K562 (cell line): ENCODE measurements at regions not wholly inside any gene's neighbourhood (a gene's known extent, or its start where the extent isn't known, plus 50 kb on each side); places are given as distances from the start of the nearest gene placed in this dataset.

ENCODE experiments used
- ATAC-seq: fragments of 200-7000 bp; cut with Tn5 transposase; 3 replicates; pipeline ENCODE4 v1.9.1; 2020; ENCODE audit warnings: moderate library complexity
- BruUV-seq: library from RNA; stranded (reverse); fragments of 400-500 nt; replicated peaks from 2 replicates; lab custom pipeline; 2021; lab: Mats Ljungman, UMichigan
- CTCF ChIA-PET: fragments of 300-600 bp; formaldehyde crosslinking; extraction: SDS; loops from one replicate; lab custom pipeline; 2021; ENCODE audit warnings: low intra/inter-chr PET ratio; lab: Yijun Ruan, JAX
- POLR2A ChIA-PET: fragments of 300-600, 350-650 bp; sonication (Branson Sonifier 250); formaldehyde crosslinking; extraction: SDS; loops from one replicate; lab custom pipeline; 2021; ENCODE audit warnings: antibody characterized with exemption, inconsistent platforms; lab: Yijun Ruan, JAX
- DNase-seq, 4 experiments: peaks; one replicate each; pipeline versions ENCODE4 v3.0.0 to v3.0.0-alpha.2; 2011 to 2018; ENCODE audit warnings: low spot score in 3 of 4, mixed read lengths in 3 of 4; ENCODE audit errors: extremely low read depth in 1 of 4
- FAIRE-seq: peaks from 2 replicates; lab custom pipeline; 2011; peaks lifted over from hg19 to GRCh38; lab: Jason Lieb, UNC
- H2AFZ ChIP-seq: 2 replicates; pipeline ENCODE4 v1.6.0; 2011; ENCODE audit warnings: low read depth, low read length, control low read depth, inconsistent platforms
- H3K27ac ChIP-seq: fragments of 200-600 bp; 3 replicates; pipeline ENCODE4 v1.8.0; 2011; ENCODE audit warnings: low read depth, mild to moderate bottlenecking, control low read depth, inconsistent platforms, low read length, moderate library complexity, mixed read lengths; ENCODE audit errors: extremely low read depth
- H3K27me3 ChIP-seq, 2 experiments: fragments of 300-600 bp in 1 of 2; 2 replicates in 1 of 2; 3 replicates in 1 of 2; pipeline versions ENCODE4 v1.6.0 to v1.8.0; 2011; ENCODE audit warnings: inconsistent platforms in 2 of 2, low read length in 2 of 2, mild to moderate bottlenecking in 1 of 2, mixed read lengths in 1 of 2, moderate library complexity in 1 of 2; ENCODE audit not compliant: control insufficient read depth in 2 of 2, insufficient read depth in 2 of 2
- H3K36me3 ChIP-seq: fragments of 300-600 bp; 3 replicates; pipeline ENCODE4 v1.8.0; 2011; ENCODE audit warnings: mild to moderate bottlenecking, low read length, inconsistent platforms; ENCODE audit not compliant: control insufficient read depth, insufficient read depth
- H3K4me1 ChIP-seq, 2 experiments: fragments of 200-600 bp in 1 of 2; replicated peaks in 1 of 2; 2 replicates in 1 of 2; 3 replicates in 1 of 2; pipeline versions ENCODE4 v1.5.1 to v1.8.0; 2011; ENCODE audit warnings: inconsistent platforms in 2 of 2, low read length in 2 of 2, mild to moderate bottlenecking in 1 of 2, mixed read lengths in 1 of 2, moderate library complexity in 1 of 2; ENCODE audit not compliant: control insufficient read depth in 2 of 2, insufficient read depth in 2 of 2
- H3K4me2 ChIP-seq: 2 replicates; pipeline ENCODE4 v1.6.1; 2011; ENCODE audit warnings: low read length, control low read depth, inconsistent platforms, mixed read lengths; ENCODE audit not compliant: insufficient read depth
- H3K4me3 ChIP-seq: fragments of 200-600 bp; sonication (generic), shearing (Covaris generic); 2 replicates; pipeline ENCODE4 v1.5.1; 2016; ENCODE audit warnings: control low read depth, inconsistent platforms
- H3K79me2 ChIP-seq: fragments of 200-600 bp; 3 replicates; pipeline ENCODE4 v1.8.0; 2011; ENCODE audit warnings: low read length, inconsistent platforms; ENCODE audit not compliant: control insufficient read depth, insufficient read depth
- H3K9ac ChIP-seq, 2 experiments: 2 replicates each; pipeline versions ENCODE4 v1.6.0 to v1.6.1; 2011; ENCODE audit warnings: low read depth in 2 of 2, low read length in 2 of 2, control low read depth in 1 of 2, inconsistent platforms in 1 of 2, mild to moderate bottlenecking in 1 of 2, mixed read lengths in 1 of 2; ENCODE audit not compliant: insufficient read depth in 1 of 2
- H3K9me1 ChIP-seq: one replicate; pipeline ENCODE4 v1.6.0; 2011; ENCODE audit warnings: inconsistent platforms, mild to moderate bottlenecking, low read length, moderate library complexity; ENCODE audit not compliant: control insufficient read depth, insufficient read depth
- H3K9me3 ChIP-seq: replicated peaks from 2 replicates; pipeline ENCODE4 v1.5.1; 2011; ENCODE audit warnings: low read depth, low read length, inconsistent platforms; ENCODE audit not compliant: control insufficient read depth, insufficient read depth
- H4K20me1 ChIP-seq: replicated peaks from 2 replicates; pipeline ENCODE4 v1.6.1; 2011; ENCODE audit warnings: low read length, inconsistent platforms, mixed read lengths; ENCODE audit not compliant: control insufficient read depth, insufficient read depth
- KAT2B ChIP-seq: IDR thresholded peaks from one replicate; pipeline ENCODE4 v1.6.1; 2012; ENCODE audit warnings: low read depth, mild to moderate bottlenecking, control low read depth, inconsistent platforms, low read length, moderate library complexity
- MECOM ChIP-seq: fragments of 250-450 bp; sonication (Bioruptor Pico); IDR thresholded peaks from 2 replicates; pipeline ENCODE4 v1.8.0; 2022; ENCODE audit warnings: inconsistent platforms
- ZNF146 ChIP-seq: IDR thresholded peaks from one replicate; pipeline ENCODE4 v1.6.1; 2018; ENCODE audit warnings: missing compliant biosample characterization; ENCODE audit not compliant: unreplicated experiment
- in situ Hi-C: fragments of 300-500 bp; cut with MboI; formaldehyde crosslinking; loops from 4 replicates; pipeline ENCODE4 v1.15.0; 2018; ENCODE audit warnings: inconsistent platforms, mixed read lengths
- intact Hi-C: fragments of 100-400 bp; cut with micrococcal nuclease; formaldehyde crosslinking; loops from 2 replicates; pipeline ENCODE4 v1.14.2; 2022
- TF ChIP-seq, protein P1 (sequence below): fragments of 250-450 bp; sonication (Bioruptor Pico); IDR thresholded peaks from 2 replicates; pipeline ENCODE4 v1.8.0; 2021; ENCODE audit warnings: mild to moderate bottlenecking, moderate library complexity
- TF ChIP-seq, protein P2 (sequence below): conservative IDR thresholded peaks from 2 replicates; pipeline ENCODE4 v1.6.1; 2011; ENCODE audit warnings: low read depth, mild to moderate bottlenecking, low read length; ENCODE audit not compliant: control insufficient read depth
- TF ChIP-seq, protein P3 (sequence below): fragments of 250-450 bp; sonication (Bioruptor Pico); IDR thresholded peaks from 2 replicates; pipeline ENCODE4 v1.5.0; 2021

DNA sequence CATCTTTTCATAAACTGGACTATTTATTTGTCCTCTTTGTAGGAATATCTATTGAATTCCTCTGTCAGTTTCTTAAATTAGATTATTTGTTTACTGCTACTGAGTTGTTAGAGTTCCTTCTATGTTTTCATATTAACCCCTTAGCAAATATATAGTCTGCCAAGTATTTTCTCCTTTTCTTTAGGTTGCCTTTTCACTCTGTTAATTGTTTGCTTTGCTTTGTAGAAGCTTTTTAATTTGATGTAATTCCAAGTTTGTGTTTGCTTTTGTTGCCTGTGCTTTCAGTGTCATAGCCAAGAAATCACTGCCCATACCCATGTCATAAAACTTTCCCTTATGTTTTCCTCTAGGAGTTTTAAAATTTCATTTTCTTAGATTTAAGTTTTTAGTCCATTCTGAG lies 256.2 kb upstream of the SEMA3A start:
- in situ Hi-C loops = no loop called here
- Histone ChIP-seq H3K27me3 (no peaks in the 10 kb centered on the region), H3K4me1 (no peaks in the 10 kb centered on the region), H3K27ac (no peak overlapping the region), H3K9ac (no peak overlapping the region), H4K20me1 (no peaks in the 10 kb centered on the region), H2AFZ (no peak overlapping the region), H3K9me1 (no peaks in the 10 kb centered on the region), H3K9me3 (no peaks in the 10 kb centered on the region), H3K36me3 (no peaks in the 10 kb centered on the region), H3K4me3 (no peak overlapping the region), H3K79me2 (no peaks in the 10 kb centered on the region), H3K4me2 (no peak overlapping the region)
- TF ChIP-seq, protein P1, sequence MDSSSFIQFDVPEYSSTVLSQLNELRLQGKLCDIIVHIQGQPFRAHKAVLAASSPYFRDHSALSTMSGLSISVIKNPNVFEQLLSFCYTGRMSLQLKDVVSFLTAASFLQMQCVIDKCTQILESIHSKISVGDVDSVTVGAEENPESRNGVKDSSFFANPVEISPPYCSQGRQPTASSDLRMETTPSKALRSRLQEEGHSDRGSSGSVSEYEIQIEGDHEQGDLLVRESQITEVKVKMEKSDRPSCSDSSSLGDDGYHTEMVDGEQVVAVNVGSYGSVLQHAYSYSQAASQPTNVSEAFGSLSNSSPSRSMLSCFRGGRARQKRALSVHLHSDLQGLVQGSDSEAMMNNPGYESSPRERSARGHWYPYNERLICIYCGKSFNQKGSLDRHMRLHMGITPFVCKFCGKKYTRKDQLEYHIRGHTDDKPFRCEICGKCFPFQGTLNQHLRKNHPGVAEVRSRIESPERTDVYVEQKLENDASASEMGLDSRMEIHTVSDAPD (CRISPR knock-in tag) = no peak
- TF ChIP-seq MECOM (CRISPR knock-in tag) = no peak
- TF ChIP-seq, protein P2, sequence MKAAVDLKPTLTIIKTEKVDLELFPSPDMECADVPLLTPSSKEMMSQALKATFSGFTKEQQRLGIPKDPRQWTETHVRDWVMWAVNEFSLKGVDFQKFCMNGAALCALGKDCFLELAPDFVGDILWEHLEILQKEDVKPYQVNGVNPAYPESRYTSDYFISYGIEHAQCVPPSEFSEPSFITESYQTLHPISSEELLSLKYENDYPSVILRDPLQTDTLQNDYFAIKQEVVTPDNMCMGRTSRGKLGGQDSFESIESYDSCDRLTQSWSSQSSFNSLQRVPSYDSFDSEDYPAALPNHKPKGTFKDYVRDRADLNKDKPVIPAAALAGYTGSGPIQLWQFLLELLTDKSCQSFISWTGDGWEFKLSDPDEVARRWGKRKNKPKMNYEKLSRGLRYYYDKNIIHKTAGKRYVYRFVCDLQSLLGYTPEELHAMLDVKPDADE = no peak
- no peak for TF ChIP-seq ZNF146 (CRISPR knock-in tag)
- TF ChIP-seq, protein P3, sequence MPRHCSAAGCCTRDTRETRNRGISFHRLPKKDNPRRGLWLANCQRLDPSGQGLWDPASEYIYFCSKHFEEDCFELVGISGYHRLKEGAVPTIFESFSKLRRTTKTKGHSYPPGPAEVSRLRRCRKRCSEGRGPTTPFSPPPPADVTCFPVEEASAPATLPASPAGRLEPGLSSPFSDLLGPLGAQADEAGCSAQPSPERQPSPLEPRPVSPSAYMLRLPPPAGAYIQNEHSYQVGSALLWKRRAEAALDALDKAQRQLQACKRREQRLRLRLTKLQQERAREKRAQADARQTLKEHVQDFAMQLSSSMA (CRISPR knock-in tag) = no peak
- TF ChIP-seq KAT2B = no peak
- DNase-seq = no peak
- FAIRE-seq = no peak
- no TSS peak for BruUV-seq
- POLR2A ChIA-PET = interaction anchor here (0.5 kb wide), 1 partner anchor 60 kb away, joined by 4 read pairs; no protein-coding TSS in a partner anchor
- no peak for ATAC-seq
- CTCF ChIA-PET = no interaction called here
- intact Hi-C loops = no loop called here
